ENCODE measurements at regions not wholly inside any gene's neighbourhood (a gene's known extent, or its start where the extent isn't known, plus 50 kb on each side); places are given as distances from the start of the nearest gene placed in this dataset.

GRCh38 chr15:31265090-31265870 is 61.4 kb upstream of the KLF13 start:
- DNase-seq (ENCODE audit: low read depth): no peak
- TF ChIP-seq, protein P1, sequence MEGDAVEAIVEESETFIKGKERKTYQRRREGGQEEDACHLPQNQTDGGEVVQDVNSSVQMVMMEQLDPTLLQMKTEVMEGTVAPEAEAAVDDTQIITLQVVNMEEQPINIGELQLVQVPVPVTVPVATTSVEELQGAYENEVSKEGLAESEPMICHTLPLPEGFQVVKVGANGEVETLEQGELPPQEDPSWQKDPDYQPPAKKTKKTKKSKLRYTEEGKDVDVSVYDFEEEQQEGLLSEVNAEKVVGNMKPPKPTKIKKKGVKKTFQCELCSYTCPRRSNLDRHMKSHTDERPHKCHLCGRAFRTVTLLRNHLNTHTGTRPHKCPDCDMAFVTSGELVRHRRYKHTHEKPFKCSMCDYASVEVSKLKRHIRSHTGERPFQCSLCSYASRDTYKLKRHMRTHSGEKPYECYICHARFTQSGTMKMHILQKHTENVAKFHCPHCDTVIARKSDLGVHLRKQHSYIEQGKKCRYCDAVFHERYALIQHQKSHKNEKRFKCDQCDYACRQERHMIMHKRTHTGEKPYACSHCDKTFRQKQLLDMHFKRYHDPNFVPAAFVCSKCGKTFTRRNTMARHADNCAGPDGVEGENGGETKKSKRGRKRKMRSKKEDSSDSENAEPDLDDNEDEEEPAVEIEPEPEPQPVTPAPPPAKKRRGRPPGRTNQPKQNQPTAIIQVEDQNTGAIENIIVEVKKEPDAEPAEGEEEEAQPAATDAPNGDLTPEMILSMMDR (IDR thresholded peaks at IDR 0.05; ENCODE audit: insufficient read depth, low read length): no peak
- no peak overlapping the region for H3K4me3 ChIP-seq (ENCODE audit: low read depth, low read length)

GRCh38 chr15:31265871-31266711 is 60.5 kb upstream of the KLF13 start:
- H3K4me3 ChIP-seq (ENCODE audit: low read depth, low read length): no peak overlapping the region
- TF ChIP-seq, protein P1 (IDR thresholded peaks at IDR 0.05; ENCODE audit: insufficient read depth, low read length): no peak
- no peak for DNase-seq (ENCODE audit: low read depth)

GRCh38 chr15:31266712-31267111 is 59.9 kb upstream of the KLF13 start:
- TF ChIP-seq, protein P1 (IDR thresholded peaks at IDR 0.05; ENCODE audit: insufficient read depth, low read length): no peak
- no peak for DNase-seq (ENCODE audit: low read depth)
- no peak overlapping the region for H3K4me3 ChIP-seq (ENCODE audit: low read depth, low read length)

DNA sequence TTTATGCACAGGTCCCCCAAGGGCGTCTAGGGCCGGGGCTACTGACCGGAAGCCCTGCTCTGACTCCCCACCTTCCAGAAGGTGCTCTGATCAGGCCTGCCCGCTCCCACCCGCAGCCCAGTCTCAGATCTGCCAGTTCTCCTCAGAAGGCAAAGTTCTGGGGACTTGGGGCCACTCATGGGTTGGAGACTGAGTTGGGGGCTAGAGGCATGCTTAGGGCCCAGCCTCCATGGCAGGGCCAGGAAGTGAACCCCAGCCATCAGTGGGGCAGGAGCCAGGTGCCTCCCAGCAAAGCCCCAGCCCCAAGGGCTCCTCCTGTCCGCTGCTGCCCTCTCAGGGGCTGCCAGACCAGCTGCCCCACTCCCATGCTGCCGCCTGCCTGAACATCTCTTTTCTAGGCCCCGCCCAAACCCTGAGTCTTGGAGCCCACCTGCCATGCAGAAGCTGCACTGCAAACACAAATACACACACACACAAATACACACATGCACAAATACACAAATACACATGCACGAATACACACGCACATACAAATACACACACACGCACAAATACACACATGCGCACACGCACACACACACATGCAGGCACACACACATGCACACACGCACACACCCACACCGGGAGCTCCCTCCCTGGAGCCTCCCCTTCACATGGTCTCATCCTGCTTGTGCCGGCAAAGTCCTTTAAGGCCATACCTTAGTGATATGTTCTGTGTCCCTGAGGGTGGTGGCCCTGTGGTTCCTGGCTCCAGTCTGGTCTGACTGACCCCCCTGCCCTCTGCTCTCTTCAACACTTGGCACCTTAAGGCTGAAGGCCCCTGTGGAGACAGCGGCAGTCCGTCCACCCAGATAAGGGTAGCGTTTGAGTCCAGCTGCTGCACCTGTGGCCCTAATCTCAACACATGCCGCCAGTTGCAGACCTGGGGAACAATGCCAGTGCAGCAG is 59.2 kb upstream of the KLF13 start:
- H3K4me3 ChIP-seq (ENCODE audit: low read depth, low read length): no peak overlapping the region
- TF ChIP-seq, protein P1 (IDR thresholded peaks at IDR 0.05; ENCODE audit: insufficient read depth, low read length): no peak
- no peak for DNase-seq (ENCODE audit: low read depth)

- TF ChIP-seq, protein P1 (IDR thresholded peaks at IDR 0.05; ENCODE audit: insufficient read depth, low read length): no peak
- no peak overlapping the region for H3K4me3 ChIP-seq (ENCODE audit: low read depth, low read length)
- DNase-seq (ENCODE audit: low read depth): no peak
Observed at GRCh38 chr15:31268108-31268501, 58.5 kb upstream of the KLF13 start.
